Keratinocyte (primary cell): ENCODE measurements at regions not wholly inside any gene's neighbourhood (a gene's known extent, or its start where the extent isn't known, plus 50 kb on each side); places are given as distances from the start of the nearest gene placed in this dataset.

Experiments
- DNase-seq: peaks from one replicate; pipeline ENCODE4 v3.0.0-alpha.2; 2011; ENCODE audit warnings: low read depth, missing footprints, low spot score
- FAIRE-seq: peaks from 2 replicates; lab custom pipeline; 2011; peaks lifted over from hg19 to GRCh38; lab: Jason Lieb, UNC
- H2AFZ ChIP-seq: 2 replicates; pipeline ENCODE4 v1.6.0; 2012; ENCODE audit warnings: low read length, control low read depth, inconsistent platforms; ENCODE audit not compliant: control insufficient read depth
- H3K27ac ChIP-seq: 2 replicates; pipeline ENCODE4 v1.5.1; 2011; ENCODE audit warnings: low read length; ENCODE audit not compliant: control insufficient read depth, insufficient read depth
- H3K27me3 ChIP-seq: 3 replicates; pipeline ENCODE4 v1.6.0; 2011; ENCODE audit warnings: low read length; ENCODE audit not compliant: control insufficient read depth, insufficient read depth; ENCODE audit errors: extremely low read depth
- H3K36me3 ChIP-seq, 2 experiments: 2 replicates in 1 of 2; 3 replicates in 1 of 2; pipeline ENCODE4 v1.5.1; 2011; ENCODE audit warnings: low read length in 2 of 2, mild to moderate bottlenecking in 1 of 2; ENCODE audit not compliant: control insufficient read depth in 2 of 2, insufficient read depth in 2 of 2; ENCODE audit errors: extremely low read depth in 1 of 2
- H3K4me1 ChIP-seq: 3 replicates; pipeline ENCODE4 v1.5.1; 2011; ENCODE audit warnings: low read length; ENCODE audit not compliant: control insufficient read depth, insufficient read depth; ENCODE audit errors: extremely low read depth
- H3K4me2 ChIP-seq: 3 replicates; pipeline ENCODE4 v1.6.0; 2011; ENCODE audit warnings: low read depth, low read length; ENCODE audit not compliant: control insufficient read depth, insufficient read depth; ENCODE audit errors: extremely low read depth
- H3K4me3 ChIP-seq, 3 experiments: fragments of 200-600 bp in 1 of 3; sonication (generic) in 1 of 3; 2 replicates in 2 of 3; 3 replicates in 1 of 3; pipeline ENCODE4 v1.5.1; 2011 to 2016; ENCODE audit warnings: low read length in 3 of 3, mild to moderate bottlenecking in 3 of 3, control low read depth in 2 of 3, inconsistent platforms in 1 of 3, low read depth in 1 of 3, mixed read lengths in 1 of 3, mixed run types in 1 of 3, moderate library complexity in 1 of 3; ENCODE audit not compliant: control insufficient read depth in 2 of 3, insufficient read depth in 2 of 3; ENCODE audit errors: extremely low read depth in 1 of 3
- H3K79me2 ChIP-seq: 2 replicates; pipeline ENCODE4 v1.6.0; 2012; ENCODE audit warnings: low read length; ENCODE audit not compliant: control insufficient read depth, insufficient read depth
- H3K9ac ChIP-seq: 3 replicates; pipeline ENCODE4 v1.6.0; 2011; ENCODE audit warnings: low read length; ENCODE audit not compliant: control insufficient read depth, insufficient read depth; ENCODE audit errors: extremely low read depth
- H3K9me1 ChIP-seq: 3 replicates; pipeline ENCODE4 v1.6.0; 2011; ENCODE audit warnings: low read length; ENCODE audit not compliant: control insufficient read depth, insufficient read depth; ENCODE audit errors: extremely low read depth
- H3K9me3 ChIP-seq: 2 replicates; pipeline ENCODE4 v1.5.1; 2012; ENCODE audit warnings: low read depth, low read length; ENCODE audit not compliant: control insufficient read depth
- H4K20me1 ChIP-seq: 3 replicates; pipeline ENCODE4 v1.6.0; 2011; ENCODE audit warnings: low read length; ENCODE audit not compliant: control insufficient read depth, insufficient read depth; ENCODE audit errors: extremely low read depth
- EZH2 ChIP-seq: IDR thresholded peaks from one replicate; pipeline ENCODE4 v1.6.1; 2012; ENCODE audit warnings: inconsistent platforms, mild to moderate bottlenecking, low read length, moderate library complexity
- dilution Hi-C: fragments of 300-500 bp; cut with MboI; formaldehyde crosslinking; loops from one replicate; pipeline ENCODE4 v1.7.0; 2020; ENCODE audit warnings: low sequenced_read_pairs; ENCODE audit not compliant: extremely low pct_ligation_motif_present
- TF ChIP-seq, protein P1 (sequence below), 3 experiments: IDR thresholded peaks in 1 of 3; conservative IDR thresholded peaks in 1 of 3; optimal IDR thresholded peaks in 1 of 3; 2 replicates in 2 of 3; 3 replicates in 1 of 3; pipeline versions ENCODE3 to v1.5.1; 2011; ENCODE audit warnings: low read length in 3 of 3, mild to moderate bottlenecking in 3 of 3, moderate library complexity in 2 of 3, control low read depth in 1 of 3, inconsistent platforms in 1 of 3; ENCODE audit not compliant: insufficient read depth in 2 of 3; ENCODE audit errors: extremely low read depth in 1 of 3

DNA sequence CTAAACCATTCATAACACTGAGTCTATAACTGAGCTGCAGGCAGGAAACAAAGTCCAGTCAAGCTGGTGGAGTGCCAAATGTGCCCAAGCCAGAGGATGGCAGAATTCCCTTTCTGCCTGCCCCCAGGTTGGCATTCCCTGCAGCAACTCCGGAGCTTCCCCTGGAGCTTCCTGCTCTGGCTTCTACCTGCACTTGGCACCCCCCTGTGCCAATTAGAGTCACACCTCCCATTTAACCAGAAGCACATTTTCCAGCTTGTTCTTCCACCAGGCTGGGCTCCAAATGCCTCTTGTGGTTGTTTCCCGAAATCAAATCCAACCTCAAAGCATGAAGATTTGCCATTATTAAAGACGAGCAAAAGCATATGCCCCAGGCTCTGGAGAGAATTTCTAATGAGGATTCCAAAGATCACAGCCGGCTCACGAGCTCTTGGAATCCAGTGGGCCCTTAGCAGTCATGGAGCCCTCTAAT is 294.5 kb downstream of the RRAGC start:
- no peak for FAIRE-seq
- dilution Hi-C loops: no loop called here
- H3K9me3 ChIP-seq: no peaks in the 10 kb centered on the region
- no peak overlapping the region for H3K4me2 ChIP-seq
- H3K79me2 ChIP-seq: no peaks in the 10 kb centered on the region
- peaks cover 5% of the 10 kb centered on the region for H3K4me1 ChIP-seq
- H3K4me3 ChIP-seq: no peak overlapping the region
- H3K9me1 ChIP-seq: no peaks in the 10 kb centered on the region
- peaks cover 51% of the 10 kb centered on the region for H3K27me3 ChIP-seq
- TF ChIP-seq, protein P1, sequence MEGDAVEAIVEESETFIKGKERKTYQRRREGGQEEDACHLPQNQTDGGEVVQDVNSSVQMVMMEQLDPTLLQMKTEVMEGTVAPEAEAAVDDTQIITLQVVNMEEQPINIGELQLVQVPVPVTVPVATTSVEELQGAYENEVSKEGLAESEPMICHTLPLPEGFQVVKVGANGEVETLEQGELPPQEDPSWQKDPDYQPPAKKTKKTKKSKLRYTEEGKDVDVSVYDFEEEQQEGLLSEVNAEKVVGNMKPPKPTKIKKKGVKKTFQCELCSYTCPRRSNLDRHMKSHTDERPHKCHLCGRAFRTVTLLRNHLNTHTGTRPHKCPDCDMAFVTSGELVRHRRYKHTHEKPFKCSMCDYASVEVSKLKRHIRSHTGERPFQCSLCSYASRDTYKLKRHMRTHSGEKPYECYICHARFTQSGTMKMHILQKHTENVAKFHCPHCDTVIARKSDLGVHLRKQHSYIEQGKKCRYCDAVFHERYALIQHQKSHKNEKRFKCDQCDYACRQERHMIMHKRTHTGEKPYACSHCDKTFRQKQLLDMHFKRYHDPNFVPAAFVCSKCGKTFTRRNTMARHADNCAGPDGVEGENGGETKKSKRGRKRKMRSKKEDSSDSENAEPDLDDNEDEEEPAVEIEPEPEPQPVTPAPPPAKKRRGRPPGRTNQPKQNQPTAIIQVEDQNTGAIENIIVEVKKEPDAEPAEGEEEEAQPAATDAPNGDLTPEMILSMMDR (optimal IDR thresholded peaks at IDR 0.05 in 1 of 3, IDR thresholded peaks at IDR 0.05 in 1 of 3, conservative IDR thresholded peaks at IDR 0.05 in 1 of 3; ENCODE audit: extremely low read depth in 1 of 3, insufficient read depth in 2 of 3, low read length in 3 of 3): no peak
- TF ChIP-seq EZH2: no peak
- no peak overlapping the region for H3K9ac ChIP-seq
- no peaks in the 10 kb centered on the region for H4K20me1 ChIP-seq
- no peaks in the 10 kb centered on the region for H3K36me3 ChIP-seq
- no peak overlapping the region for H3K27ac ChIP-seq
- DNase-seq: no peak
- no peak overlapping the region for H2AFZ ChIP-seq

DNA sequence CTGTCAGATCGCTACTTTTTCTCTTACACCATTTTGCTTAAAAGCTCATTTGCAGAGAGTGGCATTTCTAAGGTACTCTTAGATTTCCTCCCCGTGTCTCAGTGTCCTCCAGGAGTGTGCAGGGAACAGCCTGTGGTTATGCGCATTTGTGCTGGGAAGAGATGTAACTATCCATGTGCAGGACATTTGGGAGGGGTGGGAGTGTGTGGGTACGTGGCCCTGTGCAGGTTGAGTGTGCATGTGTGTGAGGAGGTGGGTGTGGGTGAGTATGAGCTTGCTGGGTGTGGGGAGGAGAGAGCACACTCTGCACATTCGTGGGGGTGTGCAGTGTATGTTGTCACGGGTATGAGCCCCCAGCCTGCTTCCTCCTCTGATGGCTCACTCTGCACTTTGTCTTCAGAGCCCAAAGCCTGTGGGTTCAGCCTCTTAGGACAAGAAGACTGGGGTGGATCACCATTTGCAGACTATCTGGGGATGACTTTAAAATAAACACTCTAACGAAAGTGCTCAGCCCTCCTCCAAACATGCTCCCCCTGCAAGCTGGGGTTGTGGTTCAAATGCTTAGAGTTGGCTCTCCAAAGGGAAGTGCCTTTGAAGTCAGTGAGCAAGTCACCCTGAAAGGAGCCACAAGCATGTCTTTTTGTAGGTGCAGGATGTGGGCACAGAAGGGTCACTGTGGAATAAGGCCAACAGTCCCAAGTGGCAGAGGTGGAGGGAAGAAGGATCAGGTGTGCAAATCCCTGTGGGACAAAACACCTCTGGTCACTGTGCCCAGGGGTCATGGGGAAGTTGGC is 295.4 kb downstream of the RRAGC start:
- FAIRE-seq (no peak), DNase-seq (no peak)
- Histone ChIP-seq H3K4me3 (no peak overlapping the region), H3K79me2 (no peaks in the 10 kb centered on the region), H3K36me3 (no peaks in the 10 kb centered on the region), H4K20me1 (no peaks in the 10 kb centered on the region), H3K9me1 (no peaks in the 10 kb centered on the region), H3K27me3 (peaks cover 42% of the 10 kb centered on the region), H3K9ac (no peak overlapping the region), H3K9me3 (no peaks in the 10 kb centered on the region), H3K4me2 (no peak overlapping the region), H2AFZ (no peak overlapping the region), H3K4me1 (peaks cover 13% of the 10 kb centered on the region), H3K27ac (no peak overlapping the region)
- dilution Hi-C loops: no loop called here
- TF ChIP-seq, protein P1 (optimal IDR thresholded peaks at IDR 0.05 in 1 of 3, IDR thresholded peaks at IDR 0.05 in 1 of 3, conservative IDR thresholded peaks at IDR 0.05 in 1 of 3; ENCODE audit: extremely low read depth in 1 of 3, insufficient read depth in 2 of 3, low read length in 3 of 3): no peak
- TF ChIP-seq EZH2: no peak
